Aorta (tissue), 5 donors: ENCODE measurements at regions not wholly inside any gene's neighbourhood (a gene's known extent, or its start where the extent isn't known, plus 50 kb on each side); places are given as distances from the start of the nearest gene placed in this dataset.

Experiments
- ATAC-seq: fragments of 200-7000 bp; cut with Tn5 transposase; one replicate; pipeline ENCODE4 v1.9.1; 2022; ENCODE audit warnings: moderate library complexity; ENCODE audit not compliant: low FRiP score
- DNase-seq, 2 donors: peaks; one replicate each; pipeline ENCODE4 v3.0.0-alpha.2; 2020
- H3K27ac ChIP-seq, 2 donors: one replicate each; pipeline ENCODE4 v1.5.1; 2013; ENCODE audit warnings: low read length in 2 of 2, mild to moderate bottlenecking in 2 of 2, moderate library complexity in 2 of 2, control low read depth in 1 of 2, inconsistent platforms in 1 of 2, low read depth in 1 of 2
- H3K27me3 ChIP-seq, 2 donors: one replicate each; pipeline ENCODE4 v1.6.1; 2013; ENCODE audit warnings: control low read depth in 1 of 2, low read length in 1 of 2, mild to moderate bottlenecking in 1 of 2, moderate library complexity in 1 of 2; ENCODE audit not compliant: insufficient read depth in 2 of 2, control insufficient read depth in 1 of 2
- H3K36me3 ChIP-seq, 2 donors: one replicate each; pipeline ENCODE4 v1.6.1; 2013; ENCODE audit warnings: control low read depth in 1 of 2, low read length in 1 of 2, mild to moderate bottlenecking in 1 of 2; ENCODE audit not compliant: insufficient read depth in 2 of 2, control insufficient read depth in 1 of 2
- H3K4me1 ChIP-seq, 2 donors: one replicate each; pipeline ENCODE4 v1.6.1; 2013; ENCODE audit warnings: low read length in 2 of 2, control low read depth in 1 of 2, mild to moderate bottlenecking in 1 of 2, moderate library complexity in 1 of 2; ENCODE audit not compliant: insufficient read depth in 2 of 2, control insufficient read depth in 1 of 2
- H3K4me3 ChIP-seq, 2 donors: one replicate each; pipeline ENCODE4 v1.5.1; 2013; ENCODE audit warnings: low read length in 2 of 2, control low read depth in 1 of 2, mild to moderate bottlenecking in 1 of 2
- H3K9me3 ChIP-seq: one replicate; pipeline ENCODE4 v1.6.1; 2013; ENCODE audit warnings: mild to moderate bottlenecking, low read length; ENCODE audit not compliant: control insufficient read depth
- WGBS, 2 donors: extraction: QIAGEN DNeasy Blood & Tissue Kit; methylation state at CpG; one replicate each; pipeline ENCODE4 v1.1.7; 2013; 5-methylcytosine and 5-hydroxymethylcytosine counted together
- intact Hi-C, 2 donors: fragments of 100-400 bp; cut with DNase I; formaldehyde crosslinking; loops; one replicate each; pipeline versions ENCODE4 v1.14.2 to v1.15.0; 2022
- donor health status: healthy with polysubstance abuse.
- donor health status: Bipolar disorder and iron deficiency.
- donor health status: DM: no; HTN: no; CAD: no.
- donor health status: DM: no; HTN: no; CAD: no.
- donor health status: DM: yes; HTN: yes; CAD: no.

DNA sequence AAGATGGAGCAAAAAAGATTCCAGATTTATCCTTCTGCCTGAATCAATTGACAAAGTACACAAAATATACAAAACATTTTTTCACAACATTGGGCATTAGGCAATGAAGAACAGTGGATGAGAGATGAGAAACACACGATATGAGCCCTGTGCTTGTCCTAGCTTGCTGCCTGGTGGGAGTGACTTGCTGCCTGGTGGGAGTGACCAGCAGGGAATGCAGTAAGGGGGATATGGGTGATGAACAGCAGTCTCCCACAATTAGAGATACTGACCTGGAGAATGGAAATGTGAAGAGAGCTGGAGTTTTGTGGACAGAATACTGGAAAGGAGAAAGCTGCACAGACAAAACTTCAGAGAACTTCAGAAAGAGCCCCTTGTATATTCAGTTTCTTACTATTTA lies 629.4 kb upstream of the FRG1 start:
- 50 to 66% methylated on average over 1 of the region's 1 CpG for WGBS, 2 donors
- Histone ChIP-seq H3K27me3 (no peaks in the 10 kb centered on the region), H3K4me3 (no peak overlapping the region), H3K9me3 (no peaks in the 10 kb centered on the region), H3K4me1 (no peaks in the 10 kb centered on the region), H3K36me3 (no peaks in the 10 kb centered on the region), H3K27ac (no peak overlapping the region)
- intact Hi-C loops, result no loop called here
- ATAC-seq (peak; percentile 41), DNase-seq (no peak)

DNA sequence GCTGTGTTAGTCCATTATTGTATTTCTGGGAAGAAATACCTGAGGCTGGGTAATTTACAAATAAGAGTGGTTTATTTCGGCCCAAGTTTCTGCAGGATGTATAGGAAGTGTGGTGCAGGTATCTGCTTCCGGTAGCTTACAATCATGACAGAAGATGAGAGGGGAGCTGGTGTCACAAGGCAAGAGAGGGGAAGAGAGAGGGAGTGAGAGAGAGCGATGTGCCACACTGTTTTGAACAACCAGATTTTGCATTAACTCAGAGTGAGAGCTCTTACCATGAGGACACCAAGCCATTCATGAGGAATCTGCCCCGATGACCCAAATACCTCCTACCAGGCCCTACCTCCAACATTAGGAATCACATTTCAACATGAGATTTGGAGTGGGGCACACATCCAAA lies 627.6 kb upstream of the FRG1 start:
- H3K4me1 ChIP-seq, result no peaks in the 10 kb centered on the region
- DNase-seq (no peak), ATAC-seq (no peak)
- no peak overlapping the region for H3K27ac ChIP-seq
- no peak overlapping the region for H3K4me3 ChIP-seq
- intact Hi-C loops, result no loop called here
- no peaks in the 10 kb centered on the region for H3K9me3 ChIP-seq
- H3K36me3 ChIP-seq, result no peaks in the 10 kb centered on the region
- H3K27me3 ChIP-seq, result no peaks in the 10 kb centered on the region
- WGBS, 2 donors, result 72 to 85% methylated on average over 4 of the region's 4 CpGs

DNA sequence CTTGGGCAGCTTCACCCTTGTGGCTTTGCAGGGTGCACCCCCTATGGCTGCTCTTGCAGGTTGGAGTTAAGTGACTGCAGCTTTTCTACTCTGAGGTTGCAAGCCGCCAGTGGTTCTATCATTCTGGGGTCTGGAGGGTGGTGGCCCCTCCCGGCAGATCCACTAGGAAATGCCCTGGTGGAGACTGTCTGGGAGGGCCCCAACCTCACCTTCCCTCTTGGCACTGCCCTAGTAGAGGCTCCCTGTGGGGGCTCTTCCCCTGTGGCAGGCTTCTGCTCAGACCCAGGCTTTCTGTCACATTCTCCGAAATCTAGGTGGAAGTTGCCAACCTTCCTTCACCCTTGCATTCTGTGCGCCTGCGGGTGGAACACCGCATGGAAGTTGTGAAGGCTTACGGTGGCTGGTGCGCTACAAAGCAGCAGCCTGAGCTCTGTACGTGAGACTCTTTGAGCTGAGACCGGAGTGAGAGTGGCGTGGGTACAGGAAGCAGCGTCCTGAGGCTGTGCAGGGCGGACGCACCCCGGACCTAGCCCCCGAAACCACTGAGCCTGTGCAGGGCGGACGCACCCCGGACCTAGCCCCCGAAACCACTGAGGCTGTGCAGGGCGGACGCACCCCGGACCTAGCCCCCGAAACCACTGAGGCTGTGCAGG lies 626.7 kb upstream of the FRG1 start:
- DNase-seq (no peak), ATAC-seq (no peak)
- intact Hi-C loops, result no loop called here
- Histone ChIP-seq H3K27ac (no peak overlapping the region), H3K36me3 (no peaks in the 10 kb centered on the region), H3K4me3 (no peak overlapping the region), H3K9me3 (no peaks in the 10 kb centered on the region), H3K4me1 (no peaks in the 10 kb centered on the region), H3K27me3 (no peaks in the 10 kb centered on the region)
- WGBS, 2 donors, result 92 to 96% methylated on average over 20 to 24 of the region's 24 CpGs

DNA sequence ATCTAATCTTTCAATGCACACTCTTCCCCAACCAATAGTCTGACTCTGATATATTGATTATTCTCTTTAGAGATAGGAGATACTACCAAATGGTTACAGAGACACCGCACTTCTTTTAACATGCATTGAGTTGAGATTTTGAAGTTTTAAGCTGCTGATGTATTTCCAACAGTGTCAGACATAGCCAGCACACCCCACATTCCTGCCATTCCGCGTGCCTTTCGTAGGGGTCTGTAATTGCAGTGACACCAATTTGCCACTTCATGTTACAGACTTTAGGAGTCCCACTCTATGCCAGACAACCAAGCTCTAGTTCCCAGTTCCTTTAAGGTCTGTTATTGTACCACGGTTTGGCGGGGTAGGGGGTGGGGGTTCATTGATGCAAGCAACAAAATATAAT lies 618.2 kb upstream of the FRG1 start:
- H3K9me3 ChIP-seq, result no peaks in the 10 kb centered on the region
- H3K27me3 ChIP-seq, result no peaks in the 10 kb centered on the region
- H3K36me3 ChIP-seq, result no peaks in the 10 kb centered on the region
- no peak overlapping the region for H3K27ac ChIP-seq
- intact Hi-C loops, result no loop called here
- no peak overlapping the region for H3K4me3 ChIP-seq
- WGBS, 2 donors, result 84 to 87% methylated on average over 6 of the region's 6 CpGs
- no peak for DNase-seq
- no peaks in the 10 kb centered on the region for H3K4me1 ChIP-seq
- no peak for ATAC-seq

DNA sequence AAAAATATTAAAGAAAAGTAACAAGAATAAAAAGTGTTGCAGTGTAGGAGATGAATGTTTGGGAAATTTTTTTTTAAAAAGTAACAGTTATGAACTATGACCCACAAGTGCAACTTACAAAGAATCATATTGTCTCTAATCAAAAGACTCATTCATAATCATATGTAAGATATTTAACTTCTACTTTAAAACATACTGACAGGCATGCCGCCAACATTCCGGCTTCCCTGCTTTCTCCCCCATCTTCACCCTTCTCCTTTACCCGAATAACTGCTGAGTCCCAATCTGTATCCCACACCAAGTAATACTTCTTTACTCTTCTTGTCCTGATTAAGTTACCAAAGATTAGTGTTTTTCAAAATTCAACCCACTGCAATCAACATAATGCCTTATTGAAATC lies 598.8 kb upstream of the FRG1 start:
- DNase-seq, result no peak
- H3K9me3 ChIP-seq, result peaks cover 1% of the 10 kb centered on the region
- H3K27ac ChIP-seq, result no peak overlapping the region
- intact Hi-C loops, result no loop called here
- H3K4me1 ChIP-seq, result no peaks in the 10 kb centered on the region
- no peak for ATAC-seq
- no peaks in the 10 kb centered on the region for H3K27me3 ChIP-seq
- H3K36me3 ChIP-seq, result no peaks in the 10 kb centered on the region
- no peak overlapping the region for H3K4me3 ChIP-seq
- 86 to 88% methylated on average over 3 of the region's 3 CpGs for WGBS, 2 donors

DNA sequence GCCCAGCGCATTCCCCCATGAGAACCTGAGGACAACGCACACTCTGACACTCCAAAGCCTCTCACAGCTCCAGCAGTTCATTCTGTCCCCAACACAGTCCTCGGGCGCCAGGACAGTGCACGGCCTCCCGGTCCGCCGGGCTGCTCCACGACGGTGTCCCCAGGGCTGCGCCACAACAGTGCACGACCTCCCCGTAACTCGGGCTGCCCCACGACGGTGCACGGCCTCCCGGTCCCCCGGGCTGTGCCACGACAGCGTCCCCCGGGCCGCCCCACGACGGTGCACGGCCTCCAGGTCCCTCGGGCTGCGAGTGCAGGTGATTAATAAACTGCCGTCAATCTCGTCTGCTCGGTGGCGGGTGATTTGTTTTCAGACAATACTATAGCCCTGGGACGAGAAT lies 585.1 kb upstream of the FRG1 start:
- H3K9me3 ChIP-seq, result no peaks in the 10 kb centered on the region
- no peaks in the 10 kb centered on the region for H3K36me3 ChIP-seq
- H3K27me3 ChIP-seq, result no peaks in the 10 kb centered on the region
- no peak for DNase-seq
- intact Hi-C loops, result no loop called here
- 85 to 88% methylated on average over 32 to 33 of the region's 33 CpGs for WGBS, 2 donors
- H3K27ac ChIP-seq, result no peak overlapping the region
- no peaks in the 10 kb centered on the region for H3K4me1 ChIP-seq
- ATAC-seq, result peak; percentile 46
- no peak overlapping the region for H3K4me3 ChIP-seq

DNA sequence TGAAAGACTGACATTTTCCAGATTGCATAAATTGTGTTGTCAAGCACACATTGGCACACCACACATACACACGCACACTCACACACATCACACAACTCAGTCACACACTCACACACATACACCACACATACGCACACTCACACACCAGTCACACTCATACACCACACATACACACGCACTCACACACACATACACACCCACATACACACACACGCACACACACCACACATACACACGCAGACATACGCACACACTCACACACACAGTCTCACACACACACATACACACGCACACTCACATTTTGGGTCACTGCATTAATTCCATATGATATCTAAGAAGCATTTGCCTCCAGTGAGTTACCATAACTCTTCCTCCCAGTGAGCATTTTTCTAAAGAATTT lies 578.3 kb upstream of the FRG1 start:
- Histone ChIP-seq H3K4me1 (no peaks in the 10 kb centered on the region), H3K27ac (no peak overlapping the region), H3K27me3 (no peaks in the 10 kb centered on the region), H3K4me3 (no peak overlapping the region), H3K9me3 (no peaks in the 10 kb centered on the region), H3K36me3 (no peaks in the 10 kb centered on the region)
- intact Hi-C loops, result no loop called here
- ATAC-seq (no peak), DNase-seq (no peak)
- 79 to 83% methylated on average over 7 of the region's 7 CpGs for WGBS, 2 donors

DNA sequence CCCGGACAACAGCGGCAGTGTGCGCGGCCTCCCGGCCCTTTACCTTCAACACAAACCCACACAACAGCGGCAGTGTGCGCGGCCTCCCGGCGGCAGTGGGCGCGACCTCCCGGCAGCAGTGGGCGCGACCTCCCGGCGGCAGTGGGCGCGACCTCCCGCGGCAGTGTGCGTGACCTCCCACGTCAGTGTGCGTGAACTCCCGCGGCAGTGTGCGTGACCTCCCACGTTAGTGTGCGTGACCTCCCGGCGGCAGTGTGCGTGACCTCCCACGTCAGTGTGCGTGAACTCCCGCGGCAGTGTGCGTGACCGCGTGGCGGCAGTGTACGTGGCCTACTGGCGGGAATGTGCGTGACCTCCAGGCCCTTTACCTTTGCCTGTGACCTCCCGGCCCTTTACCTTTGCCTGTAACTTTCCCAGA lies 576.6 kb upstream of the FRG1 start:
- intact Hi-C loops, result no loop called here
- Histone ChIP-seq H3K27me3 (no peaks in the 10 kb centered on the region), H3K9me3 (no peaks in the 10 kb centered on the region), H3K4me3 (no peak overlapping the region), H3K27ac (no peak overlapping the region), H3K4me1 (no peaks in the 10 kb centered on the region), H3K36me3 (no peaks in the 10 kb centered on the region)
- 87 to 92% methylated on average over 32 to 44 of the region's 44 CpGs for WGBS, 2 donors
- no peak for DNase-seq
- no peak for ATAC-seq

DNA sequence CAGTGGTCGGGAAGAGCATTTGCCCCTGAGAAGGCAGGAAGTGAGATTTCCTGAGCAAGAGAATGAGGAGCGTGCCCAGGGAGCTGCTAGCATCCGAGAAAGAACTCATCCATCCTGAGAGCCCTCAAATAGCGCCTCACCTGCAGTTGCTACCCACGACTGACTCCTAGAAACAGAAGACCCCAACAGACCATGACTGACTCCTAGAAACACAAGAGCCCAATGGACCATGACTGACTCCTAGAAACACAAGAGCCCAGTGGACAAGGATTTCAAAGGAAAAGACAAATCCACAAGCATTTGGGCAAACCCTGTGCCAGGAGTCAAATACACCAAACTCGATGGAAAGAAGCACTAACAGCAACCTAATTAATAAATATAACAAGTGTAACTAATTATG lies 575.2 kb upstream of the FRG1 start:
- Histone ChIP-seq H3K36me3 (no peaks in the 10 kb centered on the region), H3K4me3 (no peak overlapping the region), H3K27ac (no peak overlapping the region), H3K4me1 (no peaks in the 10 kb centered on the region), H3K27me3 (no peaks in the 10 kb centered on the region), H3K9me3 (no peaks in the 10 kb centered on the region)
- intact Hi-C loops, result no loop called here
- no peak for DNase-seq
- ATAC-seq, result no peak
- 89 to 90% methylated on average over 6 of the region's 6 CpGs for WGBS, 2 donors
